HG03108 (cell line): ENCODE measurements at regions not wholly inside any gene's neighbourhood (a gene's known extent, or its start where the extent isn't known, plus 50 kb on each side); places are given as distances from the start of the nearest gene placed in this dataset.
"Not testable (repeated sequence)": the region's sequence is repeated elsewhere in the genome, so short reads cannot be mapped to it uniquely, and the experiment has no call there.

Source experiments
- ATAC-seq: cut with Tn5 transposase; IDR thresholded peaks from one replicate; pipeline ENCODE4 v1.9.1; 2021; ENCODE audit warnings: moderate library complexity; ENCODE audit not compliant: unreplicated experiment

DNA sequence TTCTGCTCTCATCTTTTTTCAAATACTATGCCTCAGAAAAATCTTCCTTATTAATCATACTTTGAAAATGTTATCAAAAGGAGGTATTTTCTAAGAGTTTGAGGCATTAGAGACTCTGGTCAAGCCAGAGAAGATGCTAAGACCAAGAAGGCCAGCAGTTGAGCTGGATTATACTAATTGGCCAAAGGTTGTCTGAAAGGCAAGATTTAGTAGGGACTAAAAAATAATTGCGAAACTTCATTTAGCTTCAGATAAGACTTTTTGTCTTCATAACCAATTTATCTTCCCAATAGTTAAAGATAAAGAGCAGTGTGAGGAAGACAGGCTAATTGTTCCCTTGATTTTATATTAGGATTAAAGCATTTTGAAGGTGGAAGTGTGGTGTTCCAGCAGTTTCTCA, 1412.4 kb upstream of the PCDH7 start:
- ATAC-seq = no peak

- no peak for ATAC-seq
These were observed 1411.1 kb upstream of the PCDH7 start for GRCh38 chr4:29309050-29309449.

DNA sequence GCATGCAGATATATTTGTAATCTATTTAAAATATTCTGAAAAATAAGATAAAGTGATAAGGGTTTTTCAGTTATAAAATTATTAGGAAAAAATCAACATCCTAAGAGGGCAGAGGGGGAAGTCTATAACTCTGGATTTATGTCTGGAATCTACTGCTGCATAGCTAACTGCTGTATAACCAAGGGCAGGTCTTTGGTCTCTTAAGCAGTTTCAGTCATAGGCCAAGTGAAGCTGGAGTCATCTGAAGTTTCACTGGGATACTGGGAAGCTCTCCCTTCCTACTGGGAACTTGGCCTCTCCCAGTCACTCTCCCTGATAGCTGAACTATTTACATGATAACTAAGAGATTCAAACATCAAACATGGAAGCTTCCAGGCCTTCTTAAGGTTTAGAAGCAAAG, 1409.9 kb upstream of the PCDH7 start:
- no peak for ATAC-seq

DNA sequence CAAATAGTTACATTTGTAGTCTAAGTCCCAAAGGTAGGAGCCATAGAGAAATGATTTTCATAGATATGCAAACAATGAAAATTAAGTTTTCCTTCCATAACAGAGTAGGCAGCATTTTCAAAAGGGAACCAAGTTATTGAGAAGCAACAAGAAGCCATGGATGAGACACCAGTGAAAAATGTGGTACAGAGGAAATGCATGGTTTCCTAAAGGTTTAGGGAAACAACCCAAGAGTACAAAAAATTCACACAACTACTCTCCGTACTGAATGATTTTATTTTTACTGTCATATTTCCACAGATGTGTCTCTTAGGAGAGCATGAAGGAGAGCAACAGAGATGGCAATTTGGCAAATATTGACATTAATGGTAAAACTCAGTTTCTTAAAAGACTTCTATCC, 1408.9 kb upstream of the PCDH7 start:
- no peak for ATAC-seq

GRCh38 chr4:29319663-29320340, 1400.4 kb upstream of the PCDH7 start:
- no peak for ATAC-seq

- no peak for ATAC-seq
These were observed 1399.1 kb upstream of the PCDH7 start for GRCh38 chr4:29320947-29321620.

DNA sequence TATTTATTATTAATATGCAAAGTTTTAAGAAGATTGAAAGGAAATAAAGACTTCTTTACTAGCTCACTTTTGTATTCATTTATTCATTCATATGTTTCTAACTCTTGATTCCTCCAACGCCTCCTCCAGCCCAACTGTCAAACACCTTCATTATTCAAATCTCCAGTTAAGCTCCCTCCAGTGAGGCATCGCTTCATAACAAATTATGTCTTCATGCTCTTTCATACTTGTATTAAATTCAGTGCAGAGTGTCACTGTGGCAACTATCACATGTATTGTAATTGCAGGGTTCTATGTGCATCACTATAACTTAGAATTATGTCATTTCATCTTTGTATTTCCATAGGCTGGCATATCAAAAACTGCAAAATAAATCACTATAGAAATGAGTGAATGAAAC, 1394.2 kb upstream of the PCDH7 start:
- no peak for ATAC-seq

DNA sequence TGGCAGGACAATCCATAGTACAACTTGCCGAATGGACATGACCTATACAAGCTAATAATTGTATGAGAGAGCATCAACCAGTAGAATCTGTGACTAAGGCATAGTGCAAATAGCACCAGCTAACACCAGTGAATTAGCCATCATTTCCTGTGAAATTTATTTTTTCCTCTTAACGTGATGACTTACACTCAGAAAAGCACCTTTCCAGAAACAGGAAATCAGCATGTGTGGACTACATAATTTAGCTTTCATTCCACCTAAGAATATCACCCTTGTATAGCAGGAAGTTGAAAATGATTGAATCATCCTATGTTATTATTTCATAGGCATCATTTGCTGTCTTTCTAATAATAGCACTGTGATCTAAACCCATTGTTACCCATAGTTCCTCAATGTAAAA, 1393.4 kb upstream of the PCDH7 start:
- no peak for ATAC-seq

DNA sequence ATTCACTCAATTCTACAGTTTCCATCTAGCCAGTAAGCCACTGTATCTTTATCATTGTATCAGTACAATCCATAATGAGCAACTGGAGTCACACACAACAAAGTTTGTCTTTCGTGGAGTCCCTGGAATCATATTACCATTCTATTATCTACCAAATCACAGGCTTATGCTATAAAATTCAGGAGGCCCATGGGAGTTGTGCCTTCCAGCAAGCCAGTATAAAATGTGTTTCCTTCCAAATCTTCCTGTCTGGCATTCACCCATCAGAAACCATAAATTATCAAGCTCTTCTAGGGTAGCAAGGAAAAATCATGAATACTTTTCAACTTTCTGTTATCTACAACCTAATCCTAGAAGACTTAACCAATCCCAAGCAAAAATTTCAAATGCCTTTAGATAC, 1383.3 kb upstream of the PCDH7 start:
- no peak for ATAC-seq

GRCh38 chr4:29372971-29373370, 1347.2 kb upstream of the PCDH7 start:
- no peak for ATAC-seq

- ATAC-seq = no peak
These were observed 1344.5 kb upstream of the PCDH7 start for GRCh38 chr4:29375716-29376115.

DNA sequence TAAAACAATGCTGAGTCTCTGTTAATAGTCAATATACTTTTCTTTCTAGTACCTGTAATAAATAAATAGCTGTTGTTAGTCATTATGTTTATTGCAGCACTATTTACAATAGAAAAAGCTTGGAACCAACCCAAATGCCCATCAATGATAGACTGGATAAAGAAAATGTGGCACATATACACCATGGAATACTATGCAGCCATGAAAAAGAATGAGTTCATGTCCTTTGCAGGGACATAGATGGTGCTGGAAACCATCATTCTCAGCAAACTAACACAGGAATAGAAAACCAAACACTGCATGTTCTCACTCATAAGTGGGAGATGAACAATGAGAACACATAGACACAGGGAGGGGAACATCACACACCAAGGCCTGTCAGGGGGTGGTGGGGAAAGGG, 1341.9 kb upstream of the PCDH7 start:
- ATAC-seq = not testable (repeated sequence)

DNA sequence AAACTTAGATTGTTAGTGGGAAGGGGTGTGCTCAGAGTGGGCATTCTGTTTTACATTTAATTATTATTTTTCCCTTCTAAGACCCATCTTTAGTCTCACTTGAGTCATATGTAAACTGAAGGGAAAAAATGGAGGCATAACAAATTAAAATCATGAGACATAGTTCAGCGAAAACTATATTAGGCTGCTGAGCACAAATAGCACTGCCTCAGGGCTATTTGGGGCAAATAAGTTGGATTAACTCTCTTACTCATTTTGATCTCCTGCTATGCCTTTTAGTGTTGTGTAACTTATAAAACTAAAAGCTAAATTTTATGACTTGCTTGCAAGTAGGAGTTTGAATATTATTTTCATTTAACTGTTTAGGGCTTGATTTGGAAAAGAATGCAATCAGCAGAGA, 1329.2 kb upstream of the PCDH7 start:
- ATAC-seq = no peak

GRCh38 chr4:29405116-29405515, 1315.1 kb upstream of the PCDH7 start:
- no peak for ATAC-seq

- ATAC-seq = no peak
These were observed 1304.4 kb upstream of the PCDH7 start for GRCh38 chr4:29415771-29416170.

GRCh38 chr4:29423836-29424721, 1296.1 kb upstream of the PCDH7 start:
- no peak for ATAC-seq

DNA sequence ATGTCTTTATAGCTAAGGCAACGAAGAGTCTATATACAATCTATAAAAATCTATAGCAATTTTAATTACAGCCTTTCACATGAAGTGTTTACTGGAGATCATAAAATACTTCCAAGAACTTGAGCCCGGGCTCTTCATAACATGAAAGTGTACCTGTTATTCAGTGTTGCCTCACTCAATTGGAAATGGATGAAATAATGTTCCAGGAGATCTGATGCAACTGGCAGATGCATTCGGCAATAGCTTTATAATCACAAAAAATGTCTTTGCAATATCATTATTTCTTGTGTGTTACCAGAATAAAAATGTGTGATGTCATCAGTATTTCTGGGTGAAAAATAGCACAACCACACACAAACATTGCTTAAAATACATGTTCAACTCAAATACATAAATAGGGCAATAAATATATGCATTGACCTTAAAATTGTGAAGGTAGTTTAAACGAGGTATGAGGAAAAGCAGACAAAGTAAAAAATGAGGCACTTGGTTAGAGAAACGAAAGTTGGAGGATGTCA, 1266.8 kb upstream of the PCDH7 start:
- no peak for ATAC-seq

GRCh38 chr4:29459926-29460325, 1260.2 kb upstream of the PCDH7 start:
- no peak for ATAC-seq

GRCh38 chr4:29467044-29467717, 1253.0 kb upstream of the PCDH7 start:
- ATAC-seq = no peak
